ENCODE measurements at regions not wholly inside any gene's neighbourhood (a gene's known extent, or its start where the extent isn't known, plus 50 kb on each side); places are given as distances from the start of the nearest gene placed in this dataset.
"Not testable (repeated sequence)": the region's sequence is repeated elsewhere in the genome, so short reads cannot be mapped to it uniquely, and the experiment has no call there.

DNA sequence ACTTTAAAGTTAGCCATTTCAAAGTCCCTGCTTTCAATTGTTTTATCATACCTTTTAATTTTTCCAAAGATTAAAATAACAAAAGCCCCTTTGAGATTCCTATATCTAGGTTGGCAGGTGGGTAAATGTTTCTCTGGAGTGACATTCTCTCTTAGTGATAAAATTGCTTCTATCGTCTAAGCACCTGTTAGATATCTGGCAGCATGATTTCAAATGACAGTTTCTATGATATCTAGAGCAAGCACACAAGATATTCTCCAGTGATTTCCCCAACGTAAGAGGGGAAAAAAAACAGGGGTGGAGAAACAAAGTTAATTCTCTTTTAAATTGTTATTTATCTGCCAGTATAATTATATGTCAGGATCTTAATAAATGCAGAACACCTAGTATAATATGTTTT lies 610.2 kb downstream of the DSC3 start:
- no peak for DNase-seq

DNA sequence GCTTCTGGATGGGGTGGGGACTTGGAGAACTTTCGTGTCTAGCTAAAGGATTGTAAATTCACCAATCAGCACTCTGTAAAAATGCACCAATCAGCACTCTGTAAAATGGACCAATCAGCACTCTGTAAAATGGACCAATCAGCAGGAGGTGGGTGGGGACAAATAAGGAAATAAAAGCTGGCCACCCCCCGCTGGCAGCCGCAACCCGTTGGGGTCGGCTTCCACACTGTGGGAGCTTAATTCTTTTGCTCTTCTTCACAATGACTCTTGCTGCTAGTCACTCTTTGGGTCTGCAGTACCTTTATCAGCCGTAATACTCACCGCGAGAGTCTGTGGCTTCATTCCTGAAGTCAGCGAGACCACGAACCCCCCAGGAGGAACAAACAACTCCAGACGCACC lies 623.1 kb downstream of the DSC3 start:
- DNase-seq = not testable (repeated sequence)

- no peak for DNase-seq
Measured at GRCh38 chr18:30415903-30416302, 626.6 kb downstream of the DSC3 start.

GRCh38 chr18:30409120-30409519 lies 633.4 kb downstream of the DSC3 start:
- DNase-seq = no peak

GRCh38 chr18:30406728-30407127 lies 635.8 kb downstream of the DSC3 start:
- no peak for DNase-seq

DNA sequence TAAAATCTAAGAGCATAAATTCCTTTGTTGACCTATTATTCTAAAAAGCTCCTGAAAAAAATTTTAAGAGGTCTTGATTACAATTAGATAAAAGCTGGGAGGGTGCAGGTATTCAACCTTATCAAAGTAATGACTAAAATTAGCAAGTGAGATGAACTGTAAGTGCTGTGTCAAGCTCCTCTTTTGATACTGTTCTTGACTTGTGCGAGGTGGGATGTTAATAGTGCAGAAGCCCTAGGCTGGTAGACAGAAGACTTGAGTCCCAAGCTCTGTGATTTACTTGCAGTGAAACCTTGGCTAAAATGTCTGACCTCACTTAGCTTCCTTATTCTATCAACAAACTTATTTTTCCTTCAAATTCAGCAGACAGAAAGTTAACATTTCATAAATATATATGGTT lies 637.5 kb downstream of the DSC3 start:
- no peak for DNase-seq

GRCh38 chr18:30404422-30404821 lies 638.1 kb downstream of the DSC3 start:
- DNase-seq = no peak

GRCh38 chr18:30403278-30403677 lies 639.3 kb downstream of the DSC3 start:
- DNase-seq = no peak

- DNase-seq = no peak
Measured at GRCh38 chr18:30387401-30387800, 655.1 kb downstream of the DSC3 start.

GRCh38 chr18:30386624-30387023 lies 655.9 kb downstream of the DSC3 start:
- DNase-seq = no peak

GRCh38 chr18:30385684-30386083 lies 656.9 kb downstream of the DSC3 start:
- no peak for DNase-seq

DNA sequence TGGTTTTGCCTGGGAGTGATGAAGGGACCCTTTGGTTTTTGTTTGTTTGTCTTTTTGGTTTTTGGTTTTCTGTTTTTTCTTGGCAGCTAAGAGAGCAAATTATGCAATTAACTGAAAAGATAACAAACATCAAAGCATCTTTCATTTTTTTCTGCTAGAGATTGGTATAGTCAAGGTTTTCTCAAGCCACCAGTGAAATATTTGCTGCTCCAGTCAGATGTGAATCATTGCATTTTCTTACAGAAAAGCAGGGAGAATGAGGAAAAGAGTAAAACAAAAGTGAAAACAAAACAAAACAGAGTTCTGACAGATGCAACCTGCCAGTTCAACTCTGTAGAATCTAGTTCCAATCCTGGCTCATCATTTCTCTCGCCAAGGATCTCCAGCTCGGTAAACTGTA lies 660.7 kb downstream of the DSC3 start:
- no peak for DNase-seq

GRCh38 chr18:30378097-30378496 lies 664.4 kb downstream of the DSC3 start:
- no peak for DNase-seq

DNA sequence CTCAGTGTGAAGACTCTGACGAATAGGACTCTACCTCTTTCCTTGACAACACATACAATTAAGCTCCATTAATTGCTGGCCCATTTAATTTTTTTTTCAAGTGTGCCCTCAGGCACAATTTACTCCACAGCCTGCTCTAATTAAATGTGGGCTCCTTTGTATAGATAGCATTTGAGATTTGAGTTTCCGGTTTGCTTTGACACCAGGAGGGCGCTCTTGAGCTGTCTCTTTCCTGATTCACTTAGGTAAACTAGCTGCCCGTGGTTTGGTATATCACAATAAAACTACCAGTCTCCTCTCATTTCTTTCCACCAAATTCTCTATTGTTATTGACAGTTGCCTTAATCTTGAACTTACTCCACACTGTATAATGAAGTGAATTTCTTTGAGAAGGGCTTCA lies 666.0 kb downstream of the DSC3 start:
- DNase-seq = peak in 1 of 2 experiments; percentile 9

DNA sequence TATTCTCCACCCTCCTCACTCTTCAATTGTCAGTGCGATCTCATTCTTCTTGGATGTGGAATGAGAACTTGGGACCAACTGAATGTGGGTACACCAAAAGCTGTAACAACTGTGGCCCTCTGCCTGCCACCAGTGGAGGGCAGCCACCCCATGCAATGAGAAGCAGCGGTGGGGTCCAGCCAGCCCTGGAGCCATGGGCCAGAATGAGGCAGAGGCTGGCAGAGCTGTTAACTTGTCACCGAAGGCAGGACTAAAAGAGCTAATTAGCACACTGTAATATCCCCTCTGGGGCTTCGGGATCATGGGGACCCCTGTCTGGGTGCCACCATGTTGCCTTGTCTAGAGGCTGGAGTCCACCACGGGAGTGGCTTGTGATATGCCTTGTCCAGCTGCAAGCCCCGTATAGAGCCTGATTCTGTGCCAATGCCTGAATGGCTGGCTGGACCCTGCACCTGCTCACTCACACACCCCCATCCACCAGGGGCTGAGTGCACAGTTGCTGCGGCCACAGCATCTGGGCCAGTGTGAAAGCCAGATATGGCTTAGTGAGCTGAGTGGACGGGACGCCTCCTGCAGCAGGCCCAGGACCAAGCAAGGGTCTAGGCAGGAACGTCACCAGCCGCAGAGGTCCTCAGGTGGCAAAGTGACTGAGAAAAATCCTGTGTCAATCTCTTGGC lies 680.5 kb downstream of the DSC3 start:
- DNase-seq = peak; percentile 26 to 36

DNA sequence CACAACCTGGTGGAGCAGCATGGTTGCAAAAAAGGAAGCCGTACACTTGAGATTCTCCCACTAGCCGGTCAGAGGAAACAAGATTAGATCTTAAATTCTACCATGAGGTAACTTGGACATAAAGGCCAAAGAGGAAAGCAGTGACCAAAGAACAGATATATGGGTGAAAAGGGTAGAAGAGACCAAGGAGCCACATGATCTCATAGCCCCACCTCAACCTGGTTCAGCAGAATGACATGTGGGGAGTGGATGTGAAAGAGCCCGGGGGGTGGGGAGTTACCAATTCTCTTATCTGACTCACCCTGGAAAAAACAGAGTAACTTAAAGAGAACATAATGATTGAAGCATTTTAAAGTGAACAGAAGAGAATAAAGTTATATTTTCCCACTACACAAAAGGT lies 683.0 kb downstream of the DSC3 start:
- no peak for DNase-seq

GRCh38 chr18:30358555-30358954 lies 684.0 kb downstream of the DSC3 start:
- no peak for DNase-seq

- DNase-seq = no peak
Measured at GRCh38 chr18:30352551-30353168, 689.9 kb downstream of the DSC3 start.

DNA sequence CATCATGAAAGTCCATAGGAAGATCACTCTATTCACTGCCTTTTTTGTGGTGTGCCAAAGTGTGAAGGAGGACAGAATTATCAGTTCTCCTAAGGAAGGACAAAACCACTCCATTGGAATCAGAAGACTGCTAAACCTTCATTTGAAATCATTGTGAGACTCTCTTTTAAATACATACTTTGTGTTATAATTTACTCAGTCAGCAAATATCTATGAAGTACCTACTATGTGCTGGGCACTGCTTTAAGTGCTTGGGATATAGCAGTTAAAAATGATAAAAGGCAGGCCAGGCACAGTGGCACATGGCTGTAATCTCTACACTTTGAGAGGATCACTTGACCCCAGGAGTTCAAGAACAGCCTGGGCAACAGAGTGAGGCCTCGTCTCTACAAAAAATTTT lies 692.3 kb downstream of the DSC3 start:
- DNase-seq = no peak

- no peak for DNase-seq
Measured at GRCh38 chr18:30343090-30343489, 699.5 kb downstream of the DSC3 start.

DNA sequence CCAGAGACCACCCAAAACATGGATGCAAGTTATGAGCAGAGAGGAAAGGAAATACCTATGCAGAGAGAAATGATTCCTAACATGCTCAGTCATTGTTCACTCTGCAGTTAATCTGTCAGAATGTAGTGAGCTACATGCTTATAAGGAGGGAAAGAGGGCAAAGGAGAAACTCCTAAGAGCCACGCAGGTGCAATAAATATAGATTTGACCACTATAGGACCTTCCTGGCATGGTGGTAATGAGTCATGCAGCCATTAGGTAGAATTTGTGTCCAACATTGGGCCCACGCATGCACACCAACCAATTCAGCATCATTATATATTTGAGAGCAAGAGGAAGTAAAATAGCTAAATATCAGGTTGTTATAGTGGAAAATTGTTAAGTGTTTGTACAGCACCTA lies 699.9 kb downstream of the DSC3 start:
- DNase-seq = no peak

GRCh38 chr18:30334781-30335180 lies 707.8 kb downstream of the DSC3 start:
- no peak for DNase-seq

DNA sequence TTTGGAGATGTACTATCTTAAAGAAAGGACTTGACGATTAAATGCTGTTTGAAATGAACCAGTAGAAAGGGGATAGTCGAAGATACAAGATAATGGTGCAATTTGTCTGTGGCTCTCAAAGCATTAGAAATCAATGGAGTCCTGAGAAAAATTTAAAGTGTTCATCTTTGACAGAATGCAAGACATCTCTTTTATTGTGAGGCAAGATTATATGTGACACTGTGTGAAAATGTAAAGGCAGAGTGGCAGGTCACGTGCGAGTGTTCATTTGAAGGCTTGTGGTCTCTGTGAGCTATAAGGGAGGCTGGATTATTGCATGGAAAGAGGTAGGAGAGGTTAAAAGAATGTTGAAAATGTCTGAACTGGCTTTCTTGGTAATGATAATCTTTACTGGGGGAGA lies 709.2 kb downstream of the DSC3 start:
- no peak for DNase-seq

GRCh38 chr18:30328839-30329238 lies 713.7 kb downstream of the DSC3 start:
- no peak for DNase-seq

GRCh38 chr18:30302181-30302580 lies 740.4 kb downstream of the DSC3 start:
- no peak for DNase-seq
